OCI-LY1 (cell line): ENCODE measurements at regions not wholly inside any gene's neighbourhood (a gene's known extent, or its start where the extent isn't known, plus 50 kb on each side); places are given as distances from the start of the nearest gene placed in this dataset.

ENCODE experiments used
- H2AFZ ChIP-seq: fragments of 200-600 bp; sonication (generic), shearing (Covaris generic); 2 replicates; pipeline ENCODE4 v1.6.0; 2014; ENCODE audit warnings: antibody characterized with exemption, mild to moderate bottlenecking, low read length
- H3F3A ChIP-seq: fragments of 200-600 bp; sonication (generic), shearing (Covaris generic); 2 replicates; pipeline ENCODE4 v1.6.0; 2014; ENCODE audit warnings: mild to moderate bottlenecking, antibody characterized with exemption, low read length, moderate library complexity; ENCODE audit not compliant: insufficient read depth
- H3K27ac ChIP-seq: fragments of 200-600 bp; sonication (generic); 2 replicates; pipeline ENCODE4 v1.5.1; 2014; ENCODE audit warnings: low read length, mixed run types, mild to moderate bottlenecking, low read depth; ENCODE audit not compliant: poor library complexity, severe bottlenecking
- H3K27me3 ChIP-seq: fragments of 200-600 bp; sonication (generic); 2 replicates; pipeline ENCODE4 v1.6.0; 2014; ENCODE audit warnings: antibody characterized with exemption, mild to moderate bottlenecking, low read length, moderate library complexity; ENCODE audit not compliant: insufficient read depth
- H3K36me3 ChIP-seq: fragments of 200-600 bp; sonication (generic); 2 replicates; pipeline ENCODE4 v1.6.1; 2014; ENCODE audit warnings: mild to moderate bottlenecking, antibody characterized with exemption, low read length, moderate library complexity, mixed read lengths; ENCODE audit not compliant: insufficient read depth
- H3K4me1 ChIP-seq: fragments of 200-600 bp; sonication (generic); 2 replicates; pipeline ENCODE4 v1.5.1; 2014; ENCODE audit warnings: mild to moderate bottlenecking, low read length, moderate library complexity; ENCODE audit not compliant: insufficient read depth, severe bottlenecking
- H3K4me2 ChIP-seq: fragments of 200-600 bp; sonication (generic), shearing (Covaris generic); 2 replicates; pipeline ENCODE4 v1.6.1; 2014; ENCODE audit warnings: low read length
- H3K4me3 ChIP-seq: fragments of 200-600 bp; sonication (generic); 2 replicates; pipeline ENCODE4 v1.5.1; 2014; ENCODE audit warnings: low read length, low read depth, mild to moderate bottlenecking, mixed read lengths; ENCODE audit not compliant: poor library complexity, severe bottlenecking
- H3K79me2 ChIP-seq: fragments of 200-600 bp; shearing (Covaris generic); 2 replicates; pipeline ENCODE4 v1.6.1; 2016; ENCODE audit warnings: mixed run types, low read length, mixed read lengths; ENCODE audit not compliant: insufficient read depth
- H3K9ac ChIP-seq: fragments of 200-600 bp; sonication (generic), shearing (Covaris generic); 2 replicates; pipeline ENCODE4 v1.6.1; 2014; ENCODE audit warnings: mild to moderate bottlenecking, low read length, mixed read lengths
- H3K9me2 ChIP-seq: fragments of 200-600 bp; sonication (generic), shearing (Covaris generic); 2 replicates; pipeline ENCODE4 v1.6.1; 2014; ENCODE audit warnings: low read depth, mild to moderate bottlenecking, low read length, mixed read lengths
- H3K9me3 ChIP-seq: fragments of 200-600 bp; shearing (Covaris generic); 2 replicates; pipeline ENCODE4 v1.6.1; 2014; ENCODE audit warnings: low read length, mixed read lengths
- H4K20me1 ChIP-seq: fragments of 200-600 bp; sonication (generic), shearing (Covaris generic); 2 replicates; pipeline ENCODE4 v1.6.0; 2016; ENCODE audit warnings: mild to moderate bottlenecking, low read length; ENCODE audit not compliant: insufficient read depth
- EZH2 ChIP-seq: fragments of 200-600 bp; sonication (generic), shearing (Covaris generic); IDR thresholded peaks from 2 replicates; pipeline ENCODE4 v1.8.0; 2017; ENCODE audit warnings: borderline replicate concordance, mixed run types, mild to moderate bottlenecking, antibody characterized with exemption, low read length, moderate library complexity, mixed read lengths
- TF ChIP-seq, protein P1 (sequence below): fragments of 200-600 bp; sonication (generic), shearing (Covaris generic); IDR thresholded peaks from 2 replicates; pipeline ENCODE4 v1.5.1; 2017; ENCODE audit warnings: mild to moderate bottlenecking, antibody characterized with exemption, low read length, moderate library complexity, mixed read lengths

DNA sequence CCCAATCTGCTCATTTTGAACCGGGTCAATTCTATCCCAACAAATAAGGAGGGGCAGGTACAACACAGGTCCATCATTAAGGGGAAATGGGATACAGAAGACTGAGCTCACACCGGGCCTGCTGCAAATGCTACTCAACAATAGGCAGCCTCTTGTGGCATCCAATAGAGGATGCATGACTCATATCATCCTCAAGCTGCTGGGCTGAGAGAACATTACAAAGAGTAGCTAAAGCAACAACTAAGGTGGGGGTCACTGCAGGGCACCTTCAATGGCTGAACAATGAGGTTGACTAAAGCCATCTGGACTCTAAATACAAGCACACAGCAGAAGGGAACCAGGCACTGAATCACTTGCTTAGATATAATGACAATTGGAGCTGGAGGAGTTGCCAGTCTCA, 130.1 kb upstream of the SYN3 start:
- Histone ChIP-seq H3K27ac (no peak overlapping the region), H2AFZ (no peak overlapping the region), H3K4me2 (no peak overlapping the region), H3K79me2 (no peaks in the 10 kb centered on the region), H3F3A (no peaks in the 10 kb centered on the region), H3K9ac (no peak overlapping the region), H3K4me3 (no peak overlapping the region), H3K27me3 (no peaks in the 10 kb centered on the region), H3K9me2 (no peaks in the 10 kb centered on the region), H3K36me3 (no peaks in the 10 kb centered on the region), H3K9me3 (no peaks in the 10 kb centered on the region), H3K4me1 (no peaks in the 10 kb centered on the region), H4K20me1 (no peaks in the 10 kb centered on the region)
- TF ChIP-seq EZH2 = no peak
- TF ChIP-seq, protein P1, sequence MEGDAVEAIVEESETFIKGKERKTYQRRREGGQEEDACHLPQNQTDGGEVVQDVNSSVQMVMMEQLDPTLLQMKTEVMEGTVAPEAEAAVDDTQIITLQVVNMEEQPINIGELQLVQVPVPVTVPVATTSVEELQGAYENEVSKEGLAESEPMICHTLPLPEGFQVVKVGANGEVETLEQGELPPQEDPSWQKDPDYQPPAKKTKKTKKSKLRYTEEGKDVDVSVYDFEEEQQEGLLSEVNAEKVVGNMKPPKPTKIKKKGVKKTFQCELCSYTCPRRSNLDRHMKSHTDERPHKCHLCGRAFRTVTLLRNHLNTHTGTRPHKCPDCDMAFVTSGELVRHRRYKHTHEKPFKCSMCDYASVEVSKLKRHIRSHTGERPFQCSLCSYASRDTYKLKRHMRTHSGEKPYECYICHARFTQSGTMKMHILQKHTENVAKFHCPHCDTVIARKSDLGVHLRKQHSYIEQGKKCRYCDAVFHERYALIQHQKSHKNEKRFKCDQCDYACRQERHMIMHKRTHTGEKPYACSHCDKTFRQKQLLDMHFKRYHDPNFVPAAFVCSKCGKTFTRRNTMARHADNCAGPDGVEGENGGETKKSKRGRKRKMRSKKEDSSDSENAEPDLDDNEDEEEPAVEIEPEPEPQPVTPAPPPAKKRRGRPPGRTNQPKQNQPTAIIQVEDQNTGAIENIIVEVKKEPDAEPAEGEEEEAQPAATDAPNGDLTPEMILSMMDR = no peak

GRCh38 chr22:33186816-33187215, 128.6 kb upstream of the SYN3 start:
- Histone ChIP-seq H3K4me3 (no peak overlapping the region), H3K9ac (no peak overlapping the region), H3K79me2 (no peaks in the 10 kb centered on the region), H3K36me3 (no peaks in the 10 kb centered on the region), H3K27me3 (no peaks in the 10 kb centered on the region), H3K4me2 (no peak overlapping the region), H3K27ac (no peak overlapping the region), H3K9me2 (no peaks in the 10 kb centered on the region), H2AFZ (no peak overlapping the region), H3K9me3 (no peaks in the 10 kb centered on the region), H4K20me1 (no peaks in the 10 kb centered on the region), H3K4me1 (no peaks in the 10 kb centered on the region), H3F3A (no peaks in the 10 kb centered on the region)
- TF ChIP-seq, protein P1 = no peak
- TF ChIP-seq EZH2 = no peak

GRCh38 chr22:33180356-33180755, 122.2 kb upstream of the SYN3 start:
- TF ChIP-seq, protein P1 = no peak
- TF ChIP-seq EZH2 = no peak
- no peak overlapping the region for H2AFZ ChIP-seq

More at GRCh38 chr22:33180356-33180755, 122.2 kb upstream of the SYN3 start:
- Histone ChIP-seq H3K9me3 (no peaks in the 10 kb centered on the region), H3K9ac (no peak overlapping the region), H3K4me3 (no peak overlapping the region), H3K4me2 (no peak overlapping the region), H3K27me3 (no peaks in the 10 kb centered on the region; the same call in 1 of the 2 replicates), H4K20me1 (no peaks in the 10 kb centered on the region), H3K9me2 (no peaks in the 10 kb centered on the region), H3K36me3 (no peaks in the 10 kb centered on the region), H3F3A (no peaks in the 10 kb centered on the region), H3K4me1 (no peaks in the 10 kb centered on the region), H3K79me2 (no peaks in the 10 kb centered on the region), H3K27ac (no peak overlapping the region)
